HG03469 (cell line): ENCODE measurements at regions not wholly inside any gene's neighbourhood (a gene's known extent, or its start where the extent isn't known, plus 50 kb on each side); places are given as distances from the start of the nearest gene placed in this dataset.

ENCODE experiments used
- ATAC-seq: cut with Tn5 transposase; IDR thresholded peaks from one replicate; pipeline ENCODE4 v1.9.1; 2021; ENCODE audit warnings: mild to moderate bottlenecking, moderate library complexity, moderate number of reproducible peaks; ENCODE audit not compliant: unreplicated experiment

- no peak for ATAC-seq
Observed at GRCh38 chr5:123871373-123871772, 359.4 kb downstream of the CSNK1G3 start.

GRCh38 chr5:123868881-123869280, 356.9 kb downstream of the CSNK1G3 start:
- no peak for ATAC-seq

DNA sequence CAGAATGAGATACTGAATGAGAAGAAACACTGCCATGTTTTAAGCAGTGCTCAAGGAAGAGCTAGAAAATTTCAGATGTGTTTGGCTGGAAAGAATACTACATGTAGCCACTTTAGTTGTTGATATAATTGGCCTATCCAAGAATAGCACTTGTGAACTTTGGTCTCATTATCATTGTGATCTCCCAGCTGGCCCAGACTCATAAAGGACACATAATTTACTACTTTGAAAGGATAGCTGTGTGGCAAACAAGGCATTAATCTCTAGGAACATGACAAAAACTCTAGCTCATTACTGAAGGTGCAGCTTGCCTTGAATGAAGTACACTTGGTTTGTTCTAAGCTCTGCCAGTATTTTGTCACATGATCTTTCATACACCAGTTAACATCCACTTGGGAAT, 356.3 kb downstream of the CSNK1G3 start:
- ATAC-seq = no peak

- ATAC-seq = no peak
Observed at GRCh38 chr5:123865641-123866040, 353.7 kb downstream of the CSNK1G3 start.

DNA sequence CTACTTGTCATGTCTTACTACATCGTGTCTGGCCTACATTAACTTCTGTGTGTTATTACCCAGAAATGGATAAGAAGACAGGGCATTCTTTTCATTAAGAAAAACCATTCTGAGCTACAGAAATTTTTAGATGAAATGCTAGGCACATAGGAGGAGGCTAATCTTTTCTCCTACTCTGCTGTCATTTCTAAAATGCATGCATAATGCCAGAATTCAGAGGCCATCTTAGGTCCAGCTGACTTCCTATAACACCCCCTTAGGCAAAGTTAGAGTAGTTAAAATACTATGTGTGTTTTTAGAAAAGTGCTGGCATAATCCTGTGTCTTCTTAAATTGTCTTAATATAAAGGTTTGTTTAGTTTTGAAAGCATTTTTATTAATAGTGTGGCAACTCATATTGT, 352.6 kb downstream of the CSNK1G3 start:
- no peak for ATAC-seq

- no peak for ATAC-seq
Observed at GRCh38 chr5:123858938-123859337, 347.0 kb downstream of the CSNK1G3 start.

- no peak for ATAC-seq
Observed at GRCh38 chr5:123856766-123857165, 344.8 kb downstream of the CSNK1G3 start.

- no peak for ATAC-seq
Observed at GRCh38 chr5:123855609-123856008, 343.6 kb downstream of the CSNK1G3 start.

- no peak for ATAC-seq
Observed at GRCh38 chr5:123845356-123846100, 333.6 kb downstream of the CSNK1G3 start.

- ATAC-seq = no peak
Observed at GRCh38 chr5:123844873-123845272, 332.9 kb downstream of the CSNK1G3 start.

GRCh38 chr5:123835421-123835820, 323.4 kb downstream of the CSNK1G3 start:
- no peak for ATAC-seq

DNA sequence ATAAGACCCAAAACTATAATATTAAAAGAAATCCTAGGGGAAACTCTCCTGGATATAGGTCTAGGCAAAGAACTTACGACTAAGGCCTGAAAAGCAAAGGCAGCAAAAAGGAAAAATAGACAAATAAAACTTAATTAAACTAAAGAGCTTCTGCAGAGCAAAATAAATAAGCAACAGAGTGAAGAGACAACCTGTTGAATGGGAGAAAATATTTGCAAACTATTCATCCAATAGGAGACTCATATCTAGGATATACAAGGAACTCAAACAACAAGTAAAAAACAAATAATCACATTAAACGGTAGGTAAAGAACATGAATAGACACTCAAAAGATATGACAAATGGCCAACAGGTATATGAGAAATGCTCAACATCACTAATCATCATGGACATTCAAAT, 318.6 kb downstream of the CSNK1G3 start:
- no peak for ATAC-seq

- no peak for ATAC-seq
Observed at GRCh38 chr5:123827811-123828210, 315.8 kb downstream of the CSNK1G3 start.

DNA sequence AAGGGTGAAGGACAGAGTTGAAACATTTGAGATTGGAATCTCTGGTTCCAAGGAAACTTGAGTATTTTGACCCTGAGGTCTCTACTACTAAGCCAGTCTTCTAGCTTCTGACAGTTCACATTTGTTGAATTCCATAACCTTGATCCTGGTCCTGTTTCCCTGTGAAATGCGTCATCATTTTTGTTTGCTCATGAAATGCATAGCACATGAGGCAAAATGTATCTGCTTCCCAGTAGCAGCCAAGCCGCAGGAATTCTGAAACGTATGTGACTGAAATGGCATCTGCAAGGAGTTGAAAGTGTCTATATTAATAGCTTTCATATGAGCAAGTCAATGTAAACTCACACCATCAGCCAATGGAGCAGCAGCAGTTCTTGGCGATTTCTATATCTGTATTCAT, 307.9 kb downstream of the CSNK1G3 start:
- no peak for ATAC-seq

GRCh38 chr5:123819386-123819785, 307.4 kb downstream of the CSNK1G3 start:
- ATAC-seq = no peak

DNA sequence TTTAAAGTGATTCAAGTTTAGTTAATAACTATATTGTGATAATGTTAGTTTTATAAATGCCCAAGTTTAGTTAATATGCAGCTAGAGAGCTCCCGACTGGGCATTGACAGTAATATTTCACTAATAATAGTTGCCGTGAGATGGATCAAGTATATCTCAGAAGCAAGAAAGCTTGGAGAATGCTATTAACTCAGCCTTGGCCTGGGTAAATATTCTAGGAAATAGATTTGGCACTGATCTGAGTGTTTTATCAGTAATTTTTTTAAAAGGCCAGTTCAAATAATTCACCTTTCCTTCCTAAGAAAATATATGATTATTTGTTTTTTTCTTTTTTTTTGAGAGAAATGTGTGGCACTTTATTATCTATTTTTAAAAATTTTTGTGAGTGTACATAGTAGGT, 305.3 kb downstream of the CSNK1G3 start:
- no peak for ATAC-seq

GRCh38 chr5:123814801-123815470, 303.0 kb downstream of the CSNK1G3 start:
- no peak for ATAC-seq

DNA sequence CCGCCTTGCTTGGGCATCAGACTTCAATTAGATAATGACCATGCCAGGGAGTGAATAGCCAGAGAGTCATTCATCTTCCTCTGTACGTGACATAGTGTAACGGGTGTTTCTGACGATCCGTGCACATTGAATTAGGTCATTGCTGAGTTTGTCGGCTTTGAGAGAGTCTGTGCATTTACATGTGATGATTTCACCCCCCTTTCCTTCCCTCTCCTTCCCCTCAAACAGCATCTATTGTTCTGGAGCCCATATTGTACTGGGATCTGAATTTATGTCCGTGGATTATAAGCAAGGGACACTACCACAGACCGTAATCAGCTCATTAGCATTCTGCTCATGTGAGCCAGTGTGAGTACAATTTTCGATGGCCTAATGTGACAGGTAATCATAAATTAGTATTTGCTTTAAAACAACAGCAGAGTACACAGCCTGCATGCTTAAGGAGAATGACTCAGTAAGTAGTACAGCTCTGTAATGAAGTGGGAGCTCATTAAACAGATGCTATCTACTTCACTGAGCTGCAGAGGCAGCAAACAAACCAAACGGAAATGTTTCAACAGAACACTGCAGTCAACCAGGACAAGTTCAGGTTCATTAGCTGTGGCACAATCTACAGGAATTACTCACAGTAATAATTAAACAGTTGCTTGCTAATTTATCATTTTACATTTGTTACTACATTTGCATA, 302.1 kb downstream of the CSNK1G3 start:
- ATAC-seq = peak; percentile 75

DNA sequence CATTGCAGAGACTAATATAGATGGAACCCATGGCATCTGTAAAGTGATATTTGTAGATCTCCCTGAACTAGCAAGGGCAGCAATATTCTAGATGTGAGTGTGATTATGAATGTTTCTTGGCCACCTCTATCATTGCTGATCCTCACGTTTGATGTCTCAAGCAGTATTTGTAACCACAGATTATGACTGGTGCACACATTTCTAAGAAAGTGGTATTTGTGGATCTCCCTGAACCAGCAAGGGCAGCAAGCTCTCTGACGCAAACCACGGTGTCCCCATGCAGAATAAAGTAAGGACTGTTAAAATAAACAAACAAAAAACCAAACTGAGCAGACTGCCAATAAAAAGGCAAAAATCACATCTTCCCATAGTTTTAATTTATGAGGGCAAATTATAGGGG, 301.3 kb downstream of the CSNK1G3 start:
- no peak for ATAC-seq

- no peak for ATAC-seq
Observed at GRCh38 chr5:123811831-123812230, 299.9 kb downstream of the CSNK1G3 start.

DNA sequence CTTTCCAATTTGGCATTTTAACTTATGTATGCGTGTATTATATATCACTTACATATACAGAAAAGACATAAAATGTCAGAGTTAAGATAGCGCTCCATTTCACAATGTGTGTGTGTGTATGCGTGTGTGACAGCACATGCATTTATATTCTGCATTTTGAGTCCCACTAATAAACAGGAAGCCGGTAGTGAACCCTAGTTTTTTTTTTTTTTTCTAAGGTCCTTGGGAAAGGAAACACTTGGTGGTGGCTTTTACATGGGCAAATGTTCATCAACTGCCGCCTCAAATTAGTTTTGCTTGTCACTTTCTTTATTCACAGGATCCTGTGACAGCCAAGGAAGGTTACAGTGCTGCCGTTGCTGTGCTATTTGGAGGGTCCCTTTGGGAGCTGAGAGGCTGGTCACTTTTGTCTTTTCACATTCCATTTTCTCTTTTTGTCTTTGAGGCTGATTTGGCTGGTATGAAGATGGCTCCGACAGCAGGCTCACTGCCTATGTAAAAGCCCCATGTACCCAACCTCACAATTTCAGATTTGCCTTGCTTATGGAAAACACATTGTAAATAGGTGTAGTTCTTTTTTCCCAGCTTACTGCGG, 298.9 kb downstream of the CSNK1G3 start:
- ATAC-seq = no peak

GRCh38 chr5:123810253-123810652, 298.3 kb downstream of the CSNK1G3 start:
- ATAC-seq = no peak
